Keratinocyte (primary cell): ENCODE measurements at regions not wholly inside any gene's neighbourhood (a gene's known extent, or its start where the extent isn't known, plus 50 kb on each side); places are given as distances from the start of the nearest gene placed in this dataset.

Source experiments
- EZH2 ChIP-seq: IDR thresholded peaks from one replicate; pipeline ENCODE4 v1.6.1; 2012; ENCODE audit warnings: inconsistent platforms, mild to moderate bottlenecking, low read length, moderate library complexity
- TF ChIP-seq, protein P1 (sequence below), 3 experiments: IDR thresholded peaks in 1 of 3; conservative IDR thresholded peaks in 1 of 3; optimal IDR thresholded peaks in 1 of 3; 2 replicates in 2 of 3; 3 replicates in 1 of 3; pipeline versions ENCODE3 to v1.5.1; 2011; ENCODE audit warnings: low read length in 3 of 3, mild to moderate bottlenecking in 3 of 3, moderate library complexity in 2 of 3, control low read depth in 1 of 3, inconsistent platforms in 1 of 3; ENCODE audit not compliant: insufficient read depth in 2 of 3; ENCODE audit errors: extremely low read depth in 1 of 3

DNA sequence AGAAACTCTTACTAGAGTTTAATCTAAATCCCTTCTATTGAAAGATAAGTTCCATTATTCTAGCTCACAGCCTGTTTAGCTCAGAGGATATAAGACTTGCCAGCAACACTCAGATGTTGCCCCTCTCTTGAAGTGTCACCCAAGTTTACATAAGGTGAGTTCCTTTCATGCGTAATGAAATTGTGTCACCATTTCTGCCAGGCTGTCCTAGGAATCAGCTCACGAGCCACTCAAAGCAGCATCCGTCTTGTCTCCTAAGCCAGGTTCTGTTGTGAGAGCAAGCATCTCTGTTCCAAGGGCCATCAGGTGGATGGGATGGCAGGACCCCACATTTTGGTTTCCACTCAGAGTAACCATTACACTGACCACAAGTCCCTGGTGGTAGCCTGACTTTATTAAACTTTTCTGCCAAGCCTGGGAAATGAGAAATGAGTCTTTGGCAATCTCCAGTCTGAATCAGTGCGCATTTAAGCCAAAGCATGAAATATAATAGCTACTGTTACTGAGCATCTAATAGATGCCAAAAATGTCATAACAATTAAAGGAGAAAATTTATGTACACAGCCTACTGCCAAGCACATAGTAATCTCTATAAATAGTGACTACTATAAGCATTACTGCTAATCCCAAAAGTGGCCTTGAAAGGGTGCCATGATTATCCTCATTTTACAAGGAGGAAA is 179.6 kb upstream of the MIR17HG start:
- no peak for TF ChIP-seq EZH2
- TF ChIP-seq, protein P1, sequence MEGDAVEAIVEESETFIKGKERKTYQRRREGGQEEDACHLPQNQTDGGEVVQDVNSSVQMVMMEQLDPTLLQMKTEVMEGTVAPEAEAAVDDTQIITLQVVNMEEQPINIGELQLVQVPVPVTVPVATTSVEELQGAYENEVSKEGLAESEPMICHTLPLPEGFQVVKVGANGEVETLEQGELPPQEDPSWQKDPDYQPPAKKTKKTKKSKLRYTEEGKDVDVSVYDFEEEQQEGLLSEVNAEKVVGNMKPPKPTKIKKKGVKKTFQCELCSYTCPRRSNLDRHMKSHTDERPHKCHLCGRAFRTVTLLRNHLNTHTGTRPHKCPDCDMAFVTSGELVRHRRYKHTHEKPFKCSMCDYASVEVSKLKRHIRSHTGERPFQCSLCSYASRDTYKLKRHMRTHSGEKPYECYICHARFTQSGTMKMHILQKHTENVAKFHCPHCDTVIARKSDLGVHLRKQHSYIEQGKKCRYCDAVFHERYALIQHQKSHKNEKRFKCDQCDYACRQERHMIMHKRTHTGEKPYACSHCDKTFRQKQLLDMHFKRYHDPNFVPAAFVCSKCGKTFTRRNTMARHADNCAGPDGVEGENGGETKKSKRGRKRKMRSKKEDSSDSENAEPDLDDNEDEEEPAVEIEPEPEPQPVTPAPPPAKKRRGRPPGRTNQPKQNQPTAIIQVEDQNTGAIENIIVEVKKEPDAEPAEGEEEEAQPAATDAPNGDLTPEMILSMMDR (optimal IDR thresholded peaks at IDR 0.05 in 1 of 3, IDR thresholded peaks at IDR 0.05 in 1 of 3, conservative IDR thresholded peaks at IDR 0.05 in 1 of 3; ENCODE audit: extremely low read depth in 1 of 3, insufficient read depth in 2 of 3, low read length in 3 of 3), result no peak
